HG03571 (cell line): ENCODE measurements at regions not wholly inside any gene's neighbourhood (a gene's known extent, or its start where the extent isn't known, plus 50 kb on each side); places are given as distances from the start of the nearest gene placed in this dataset.
"Not testable (repeated sequence)": the region's sequence is repeated elsewhere in the genome, so short reads cannot be mapped to it uniquely, and the experiment has no call there.

Experiments
- ATAC-seq: cut with Tn5 transposase; IDR thresholded peaks from one replicate; pipeline ENCODE4 v1.9.1; 2021; ENCODE audit not compliant: unreplicated experiment

DNA sequence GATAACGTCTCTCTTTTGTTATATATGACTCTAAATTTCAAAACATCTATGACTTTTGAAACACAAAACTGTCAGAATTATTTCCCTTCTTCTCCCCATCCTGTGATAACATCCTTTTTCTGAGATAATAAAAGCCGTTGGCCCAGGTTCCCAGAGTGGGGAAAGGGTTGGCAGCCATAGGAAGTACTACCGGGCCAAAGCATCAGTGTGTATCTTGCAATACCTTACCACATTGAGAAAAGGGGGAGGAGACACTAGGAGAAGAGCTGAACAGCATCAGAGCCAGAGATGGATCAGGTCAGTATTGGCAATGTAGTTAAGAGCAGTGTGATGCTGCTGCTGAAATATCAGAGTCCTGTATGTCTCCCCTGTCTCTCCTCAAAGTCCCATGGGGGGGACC, 210.0 kb upstream of the PROK2 start:
- ATAC-seq: no peak

DNA sequence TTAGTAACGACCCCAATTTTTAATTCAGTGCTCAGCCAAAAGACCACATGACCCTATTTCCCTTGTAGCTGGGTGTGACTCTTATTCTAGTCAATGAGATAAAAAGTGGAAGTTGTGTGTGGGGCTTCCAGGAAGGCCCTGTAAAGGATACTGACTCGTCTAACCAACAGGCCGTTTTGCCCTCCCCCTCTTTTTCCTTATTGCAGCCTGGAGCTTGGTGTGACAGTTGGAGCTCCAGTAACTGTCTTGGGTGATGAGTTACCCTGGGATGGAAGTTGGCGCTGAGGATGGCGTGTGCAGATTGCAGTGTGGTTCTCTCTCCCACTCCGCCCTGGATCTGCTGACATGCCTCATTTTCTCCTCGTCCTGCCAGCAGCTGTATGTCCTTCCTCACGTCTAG, 209.3 kb upstream of the PROK2 start:
- no peak for ATAC-seq

DNA sequence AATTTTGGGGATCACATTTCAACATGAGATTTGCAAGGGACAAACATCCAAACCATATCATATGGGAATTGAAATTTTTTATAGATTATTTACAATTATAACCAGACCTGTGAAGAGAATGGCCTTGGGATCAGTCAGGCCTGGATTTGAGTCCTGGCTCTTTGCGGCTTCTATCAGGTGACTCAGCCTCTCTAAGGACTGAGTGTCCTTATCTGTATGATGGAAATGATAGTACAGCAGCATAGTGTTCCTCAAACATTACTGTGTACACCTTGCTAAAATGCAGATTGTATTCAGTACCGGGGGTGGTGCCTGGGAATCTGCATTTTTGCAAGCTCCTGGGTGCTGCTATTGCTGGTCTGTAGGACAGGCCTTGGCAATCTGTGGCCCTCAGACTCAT, 206.7 kb upstream of the PROK2 start:
- ATAC-seq: no peak

DNA sequence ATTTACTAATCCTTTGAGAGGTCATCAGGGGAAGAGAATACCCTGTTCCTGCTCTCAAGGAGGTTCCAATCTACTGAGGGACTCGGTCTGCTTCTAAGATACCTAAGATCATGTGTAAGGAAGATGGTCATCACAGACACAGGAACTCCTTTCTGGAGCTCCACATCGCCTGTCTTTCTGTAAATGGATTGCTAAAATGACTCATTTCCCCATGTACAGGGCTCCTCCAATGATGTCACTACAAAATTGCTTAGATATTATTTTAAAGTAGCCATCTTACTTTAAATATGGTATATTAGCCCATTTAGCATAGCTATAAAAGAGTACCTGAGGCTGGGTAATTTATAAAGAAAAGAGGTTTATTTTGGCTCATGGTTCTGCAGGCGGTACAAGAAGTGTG, 206.1 kb upstream of the PROK2 start:
- no peak for ATAC-seq

DNA sequence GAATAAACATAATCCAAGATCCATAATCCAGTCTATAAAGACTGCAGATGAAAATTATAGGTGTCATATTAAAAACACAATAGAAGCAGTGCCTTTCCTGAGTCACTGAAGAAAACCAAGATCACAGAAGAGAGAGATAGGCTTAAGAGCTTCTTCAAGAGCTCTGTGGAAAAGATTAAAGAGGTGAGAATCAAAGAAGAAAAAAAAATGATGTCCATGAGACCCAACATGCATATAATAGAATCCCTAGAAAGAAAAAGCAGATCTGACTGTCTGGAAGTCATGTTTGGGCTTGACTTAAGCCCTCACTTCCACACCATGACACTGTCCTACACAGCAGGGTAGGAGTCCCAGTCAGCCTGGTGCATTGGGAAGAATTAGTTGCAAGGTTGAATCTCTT, 205.6 kb upstream of the PROK2 start:
- ATAC-seq: no peak

DNA sequence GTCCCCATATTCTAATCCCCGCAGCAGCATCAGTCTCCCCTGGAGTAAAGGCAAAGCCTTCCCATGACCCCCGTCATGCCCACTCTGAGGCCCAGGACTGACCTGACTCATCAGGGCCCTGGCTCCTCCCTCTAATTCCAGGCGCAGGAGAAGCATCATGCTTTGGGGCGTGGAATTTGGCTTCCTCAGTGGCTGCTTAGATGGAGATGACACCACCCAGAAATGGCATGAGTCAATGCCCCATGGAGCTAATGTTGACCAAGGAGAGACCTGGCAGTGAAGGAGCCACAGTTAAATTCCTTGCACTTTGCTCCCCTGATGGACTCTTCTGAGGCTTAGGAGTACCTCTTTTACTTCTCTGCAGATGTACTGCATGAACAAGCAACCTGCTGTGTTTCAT, 204.2 kb upstream of the PROK2 start:
- ATAC-seq: no peak

DNA sequence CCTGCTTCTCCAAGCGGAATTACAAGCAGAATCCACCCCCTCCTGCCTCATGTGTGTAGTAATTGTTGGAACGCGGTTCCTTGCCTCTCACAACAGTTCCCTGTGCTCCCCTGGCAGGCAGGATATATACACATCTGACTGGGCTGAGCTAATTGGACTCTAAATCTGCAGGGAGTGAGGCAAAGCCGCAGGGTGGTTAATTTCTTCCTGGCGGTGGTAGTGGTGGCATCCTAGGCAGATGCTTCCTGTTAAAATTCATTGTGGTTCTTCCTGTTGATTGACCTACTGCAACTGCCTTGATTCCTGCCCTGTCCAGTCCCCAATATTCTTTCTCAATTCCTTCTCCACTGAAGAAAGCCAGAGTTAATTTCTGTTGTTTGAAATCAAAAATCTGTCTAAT, 202.9 kb upstream of the PROK2 start:
- no peak for ATAC-seq

DNA sequence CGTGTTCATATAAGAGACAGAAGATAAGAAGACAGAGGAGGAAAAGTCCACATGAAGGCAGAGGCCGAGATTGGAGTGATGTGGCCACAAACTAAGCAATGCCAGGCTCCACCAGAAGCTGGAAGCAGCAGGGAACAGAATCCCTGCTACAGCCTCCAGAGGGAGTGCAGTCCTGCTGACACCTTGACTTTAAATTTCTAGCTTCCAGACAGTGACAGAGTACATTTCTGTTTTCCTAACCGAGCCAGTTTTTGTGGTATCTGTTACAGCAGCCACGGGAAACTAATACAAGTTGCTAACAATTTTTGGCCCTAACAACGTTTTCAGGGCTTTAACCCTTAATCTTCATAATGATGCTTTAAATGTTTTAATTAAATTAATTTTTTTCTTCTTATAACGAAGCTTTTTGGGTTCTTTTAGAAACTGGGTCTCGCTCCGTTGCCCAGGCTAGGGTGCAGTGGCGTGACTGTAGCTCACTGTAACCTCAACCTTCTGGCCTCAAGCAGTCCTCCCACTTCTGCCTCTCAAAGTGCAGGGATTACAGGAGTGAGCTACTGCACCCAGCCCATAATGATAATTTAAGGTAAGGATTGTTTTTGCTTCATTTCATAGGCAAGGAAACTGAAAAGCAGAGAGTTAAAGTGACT, 202.3 kb upstream of the PROK2 start:
- no peak for ATAC-seq

DNA sequence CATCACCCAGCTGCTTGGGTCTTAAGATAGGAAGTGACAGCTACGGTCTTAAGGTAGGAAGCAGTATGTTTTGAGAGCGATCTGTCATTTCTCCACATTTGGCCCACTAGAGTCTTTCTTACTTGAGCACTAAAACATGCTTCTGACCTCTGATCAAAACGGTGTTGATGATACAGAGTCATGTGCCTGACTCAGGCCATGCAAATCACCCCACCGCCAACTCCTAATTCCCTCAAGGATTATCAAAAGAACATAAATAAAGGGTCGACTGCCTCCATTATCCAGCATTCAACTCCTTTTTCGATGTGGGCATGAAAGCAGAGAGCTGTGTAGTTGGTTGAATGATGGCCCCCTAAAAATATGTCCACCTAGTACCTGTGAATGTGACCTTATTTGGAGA, 201.7 kb upstream of the PROK2 start:
- ATAC-seq: no peak

DNA sequence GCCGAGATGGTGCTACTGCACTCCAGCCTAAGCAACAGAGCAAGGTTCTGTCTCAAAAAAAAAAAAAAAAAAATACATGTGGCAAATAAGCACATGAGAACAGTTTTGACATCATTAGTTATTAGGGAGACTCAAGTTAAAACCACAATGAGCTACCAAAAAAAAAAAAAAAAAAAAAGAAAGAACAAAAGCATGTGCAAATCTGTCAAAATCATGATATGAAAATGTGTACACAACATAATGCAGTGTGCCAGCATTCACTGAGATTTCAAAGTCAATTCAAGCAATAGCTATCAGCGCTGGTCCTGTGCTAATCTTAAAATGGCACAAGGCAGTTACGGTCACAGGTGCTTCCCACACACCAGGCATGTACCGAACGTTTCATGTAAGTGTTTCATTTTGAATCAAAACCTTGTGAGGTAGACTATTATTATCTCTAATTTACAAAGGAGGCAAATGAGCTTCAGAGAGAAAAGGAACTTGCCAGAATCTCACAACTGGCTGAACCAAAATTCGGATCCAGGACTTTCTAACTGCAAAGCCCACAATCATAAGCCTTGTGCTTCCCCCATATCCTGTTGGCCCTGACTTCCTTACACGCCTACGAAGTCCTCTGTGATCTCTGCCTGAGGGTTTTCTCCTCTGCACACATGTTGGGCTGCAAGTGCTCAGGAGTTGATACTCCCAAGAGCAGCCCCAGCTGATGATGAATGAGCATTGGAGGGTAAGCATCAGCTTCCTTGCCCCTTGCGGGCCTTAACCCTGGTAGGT, 200.1 kb upstream of the PROK2 start:
- peak; percentile 86 for ATAC-seq

DNA sequence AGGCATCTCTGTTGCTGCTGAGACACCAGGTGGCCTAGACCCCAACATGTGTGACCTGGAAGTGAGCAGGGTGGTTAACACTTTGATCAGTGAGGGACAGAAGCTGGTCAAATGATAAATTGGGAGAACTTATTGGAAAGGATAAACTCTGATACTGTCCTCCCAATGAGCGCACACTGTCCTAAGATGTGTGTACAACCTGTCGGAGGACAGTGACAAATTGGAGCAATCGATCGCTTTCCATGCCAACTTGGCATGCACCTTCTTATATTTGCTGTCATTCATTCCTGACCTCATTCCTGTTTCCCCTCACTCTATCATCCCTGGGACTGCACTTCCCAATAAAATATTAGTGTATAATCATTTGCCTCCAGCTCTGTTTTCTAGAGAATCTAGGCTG, 198.7 kb upstream of the PROK2 start:
- ATAC-seq: no peak

DNA sequence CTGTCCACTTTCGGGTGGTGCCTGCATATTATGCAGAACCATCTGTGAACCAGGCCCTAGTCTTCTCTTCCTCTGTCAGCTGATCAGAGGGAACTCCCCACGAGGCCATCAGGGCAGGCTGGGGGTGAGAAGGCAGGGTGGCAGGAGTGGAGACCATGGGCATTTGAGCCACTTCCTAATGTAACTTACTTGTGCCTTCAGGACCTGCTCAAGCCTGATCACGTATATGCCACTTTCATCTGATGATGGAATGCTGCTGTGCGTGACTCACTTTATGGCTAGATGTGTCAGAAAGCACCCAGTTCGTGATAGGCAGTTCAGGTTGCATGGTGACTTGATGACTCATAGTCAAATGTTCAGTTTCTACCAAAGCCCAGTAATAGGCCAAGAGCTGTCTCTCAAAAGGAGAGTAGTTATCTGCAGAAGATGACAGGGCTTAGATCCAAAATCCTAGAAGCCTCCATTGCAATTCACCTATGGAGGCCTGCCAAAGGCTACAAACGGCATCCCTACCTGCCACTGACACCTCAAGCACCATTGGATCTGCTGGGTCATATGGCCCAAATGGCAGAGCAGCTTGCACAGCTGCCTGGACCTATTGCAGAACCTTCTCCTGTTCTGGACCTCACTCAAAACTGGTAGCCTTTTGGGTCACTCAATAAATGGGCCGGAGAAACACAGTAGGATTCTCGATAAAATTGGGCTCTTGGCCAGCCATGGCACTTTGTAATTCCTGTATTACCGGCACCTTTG, 197.7 kb upstream of the PROK2 start:
- ATAC-seq: not testable (repeated sequence)

DNA sequence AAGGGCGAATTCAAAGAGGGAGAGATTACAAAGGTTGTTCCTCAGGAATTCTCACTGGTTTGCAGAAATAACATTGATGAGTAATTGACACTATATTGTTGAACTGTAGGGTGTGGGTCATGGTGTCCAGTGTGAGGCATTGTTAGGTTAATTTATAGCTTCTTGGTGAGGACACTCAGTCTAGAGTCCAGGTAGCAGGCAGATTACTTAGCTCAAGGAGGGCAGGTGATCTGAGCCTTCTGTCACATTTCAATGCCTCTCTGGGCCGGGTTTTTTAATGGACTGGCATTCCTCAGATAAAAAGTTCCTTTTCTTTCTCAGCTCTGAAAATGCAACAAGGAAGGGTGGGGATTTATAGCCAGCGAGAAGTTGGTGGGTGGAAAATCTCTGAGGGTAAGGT, 194.2 kb upstream of the PROK2 start:
- ATAC-seq: no peak

DNA sequence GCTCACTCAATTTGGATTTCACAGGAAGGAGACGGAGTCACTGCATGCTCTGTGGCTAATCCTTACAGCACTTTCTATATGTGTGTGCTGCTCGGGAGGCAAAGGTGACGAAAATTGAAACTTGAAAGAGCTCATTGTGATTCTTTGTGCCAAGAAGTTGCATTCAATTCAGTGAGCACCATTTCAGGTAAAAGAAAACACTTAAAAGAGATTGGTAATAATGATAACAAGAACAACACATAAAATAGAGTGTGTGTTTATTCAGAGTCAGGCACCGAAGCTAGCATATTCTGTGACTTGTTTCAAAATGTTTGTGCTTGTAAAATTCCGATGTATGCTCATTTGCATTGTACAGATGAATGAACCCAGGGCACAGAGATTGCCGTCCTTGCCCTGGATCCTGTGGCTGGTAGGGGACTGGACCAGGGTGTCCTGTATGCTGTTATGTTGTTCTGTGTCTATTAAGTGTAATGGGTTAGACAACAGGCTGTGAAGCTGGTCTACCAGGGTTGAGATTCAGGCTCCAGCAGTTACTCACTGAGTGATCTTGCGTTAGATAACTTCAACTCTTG, 193.3 kb upstream of the PROK2 start:
- ATAC-seq: peak; percentile 70

DNA sequence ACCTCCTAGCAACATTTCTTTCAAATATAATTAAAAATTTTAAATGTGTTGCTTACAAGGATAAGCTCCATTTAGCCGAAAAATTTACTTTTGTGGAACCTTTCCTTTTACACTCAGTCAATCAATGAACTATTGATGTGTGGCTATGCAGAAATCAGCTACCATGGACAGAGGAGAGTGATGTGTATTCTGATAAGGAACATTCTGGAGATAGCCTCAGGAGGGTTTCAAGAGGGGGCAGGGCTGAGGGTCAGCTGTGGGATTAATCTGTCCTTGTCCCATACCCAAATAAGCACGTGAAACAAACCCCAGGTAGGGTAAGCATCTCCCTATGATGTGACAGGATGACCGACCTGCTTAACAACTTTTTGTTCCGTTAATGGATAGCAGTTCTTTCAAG, 192.6 kb upstream of the PROK2 start:
- ATAC-seq: no peak

DNA sequence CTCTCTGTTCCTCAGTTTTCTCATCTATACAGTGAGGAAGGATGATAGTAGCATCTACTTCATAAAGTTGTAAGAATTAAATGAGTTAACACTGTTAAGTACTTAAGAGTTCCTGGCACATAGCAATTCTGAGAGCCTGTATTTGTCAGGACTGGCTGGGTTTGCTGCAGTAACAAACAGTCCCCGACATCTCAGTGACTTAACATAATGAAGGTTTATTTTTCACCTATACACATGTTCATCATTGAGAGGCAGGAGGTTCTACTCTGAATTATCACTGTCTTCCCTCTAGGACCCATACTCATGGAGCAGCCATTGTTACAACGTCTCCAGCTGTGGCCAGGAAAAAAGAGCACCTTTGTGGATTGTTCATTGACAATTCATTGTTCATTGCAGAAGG, 190.6 kb upstream of the PROK2 start:
- ATAC-seq: no peak

DNA sequence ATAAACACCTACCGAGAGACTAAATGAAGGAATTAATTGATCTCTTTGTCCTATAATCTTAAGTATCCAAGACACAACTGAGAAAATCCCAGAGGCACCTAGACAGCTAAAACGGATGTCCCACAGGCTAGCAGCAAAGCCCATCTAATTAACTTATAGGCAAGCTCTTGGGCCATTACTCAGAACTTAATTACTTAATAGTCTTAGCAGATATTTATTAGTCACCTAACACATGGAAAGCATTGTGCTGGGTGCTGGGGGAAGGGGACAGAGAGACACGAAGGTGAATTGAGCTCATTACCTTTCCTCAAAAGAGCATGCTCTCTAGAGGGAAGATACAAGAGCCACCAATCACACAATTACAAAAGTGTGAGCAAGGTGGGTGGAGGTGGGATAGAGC, 189.8 kb upstream of the PROK2 start:
- ATAC-seq: no peak

DNA sequence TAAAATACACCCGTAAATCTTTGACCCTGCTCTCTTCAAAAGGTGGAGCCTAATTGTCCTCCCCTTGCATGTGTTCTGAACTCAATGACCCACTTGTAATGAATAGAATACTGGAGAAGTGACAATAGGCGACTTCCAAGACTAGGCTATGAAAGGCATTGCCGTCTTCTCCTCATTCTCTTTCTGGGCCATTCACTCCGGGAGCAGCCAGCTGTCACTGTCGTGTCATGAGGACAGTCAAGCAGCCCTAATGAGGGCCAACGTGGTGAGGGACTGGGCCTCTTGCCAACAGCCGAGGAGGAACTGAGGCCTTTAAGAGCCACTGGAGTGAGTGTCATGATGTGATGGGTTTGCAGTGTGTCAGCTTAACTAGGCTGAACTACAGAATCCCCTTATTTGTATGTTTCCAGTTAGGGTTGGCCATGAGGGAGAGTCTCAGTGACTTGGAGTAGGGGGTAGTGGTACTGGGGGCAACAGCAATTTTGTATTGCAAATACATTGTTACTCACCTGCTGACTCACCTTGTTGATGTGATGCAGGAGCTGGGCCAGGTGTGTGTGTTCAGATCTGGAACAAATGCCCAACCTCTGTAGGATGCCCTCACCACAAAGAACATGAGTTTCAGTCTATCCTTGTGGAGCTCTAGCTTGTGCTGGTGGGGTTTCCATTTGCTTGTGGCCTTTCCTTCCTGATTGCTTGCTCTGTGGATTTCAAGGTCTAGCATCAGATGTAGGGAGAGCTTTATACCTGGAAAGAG, 188.5 kb upstream of the PROK2 start:
- no peak for ATAC-seq

DNA sequence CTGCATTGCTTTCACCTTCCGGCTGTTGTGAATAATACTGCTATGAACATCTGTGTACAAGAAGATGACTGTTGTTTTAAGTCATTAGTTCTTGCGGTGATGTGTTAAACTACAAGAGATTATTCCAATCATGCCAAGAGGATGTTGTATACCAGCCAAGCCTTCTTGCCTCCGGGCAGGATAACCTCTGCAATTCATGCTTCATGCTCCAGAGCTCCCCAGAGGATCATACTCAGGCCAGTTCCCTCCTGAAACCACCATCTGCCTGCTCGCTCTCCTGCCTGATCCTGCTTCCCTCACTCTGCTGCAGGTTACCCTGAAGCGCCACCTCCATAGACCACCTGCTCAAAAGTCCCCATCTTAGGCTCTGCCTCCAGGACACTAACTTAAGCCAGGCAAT, 187.1 kb upstream of the PROK2 start:
- no peak for ATAC-seq

DNA sequence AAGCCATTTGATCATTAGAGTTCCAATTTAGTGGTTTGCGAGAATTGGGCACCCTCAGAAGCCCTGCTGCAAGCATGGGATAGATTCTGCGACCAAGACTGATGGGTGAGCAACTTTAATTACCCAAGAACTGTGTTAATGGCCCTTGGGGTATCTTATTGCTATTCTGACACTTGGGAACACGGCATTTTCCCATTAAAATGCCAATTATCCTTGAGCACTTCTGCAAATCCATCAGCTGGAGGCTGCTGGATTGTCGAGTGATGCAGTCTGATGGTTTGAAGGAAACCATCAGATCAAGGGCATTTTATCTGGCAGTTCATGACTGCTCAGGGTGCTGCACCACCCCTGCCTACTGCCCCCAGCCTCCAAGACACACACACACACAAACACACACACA, 183.6 kb upstream of the PROK2 start:
- no peak for ATAC-seq

DNA sequence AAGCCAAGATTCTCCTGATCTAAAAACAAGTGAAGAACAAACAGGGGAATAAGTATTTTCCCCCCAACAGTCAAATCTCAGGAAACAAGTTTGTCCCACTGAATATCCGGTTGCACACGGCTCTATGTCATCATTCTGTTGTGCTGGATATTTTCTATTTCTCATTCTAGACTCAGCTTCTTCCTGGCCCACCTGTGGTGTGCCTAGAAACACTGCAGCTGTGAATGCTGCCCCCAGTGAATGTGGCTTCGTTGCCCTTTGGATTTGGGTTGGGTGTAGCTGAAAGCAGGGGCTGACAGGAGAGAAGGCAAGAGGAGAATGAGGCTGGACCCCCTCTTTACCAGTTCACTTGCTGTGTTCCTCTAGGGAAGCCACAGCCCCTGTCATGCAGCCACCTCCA, 181.2 kb upstream of the PROK2 start:
- ATAC-seq: no peak
